Activated CD4-positive, alpha-beta T cell treated with anti-CD3 and anti-CD28 coated beads for 48 hours (primary cell): ENCODE measurements at regions not wholly inside any gene's neighbourhood (a gene's known extent, or its start where the extent isn't known, plus 50 kb on each side); places are given as distances from the start of the nearest gene placed in this dataset.

Experiments
- DNase-seq: peaks from one replicate; pipeline ENCODE4 v3.0.0-alpha.2; 2020

DNA sequence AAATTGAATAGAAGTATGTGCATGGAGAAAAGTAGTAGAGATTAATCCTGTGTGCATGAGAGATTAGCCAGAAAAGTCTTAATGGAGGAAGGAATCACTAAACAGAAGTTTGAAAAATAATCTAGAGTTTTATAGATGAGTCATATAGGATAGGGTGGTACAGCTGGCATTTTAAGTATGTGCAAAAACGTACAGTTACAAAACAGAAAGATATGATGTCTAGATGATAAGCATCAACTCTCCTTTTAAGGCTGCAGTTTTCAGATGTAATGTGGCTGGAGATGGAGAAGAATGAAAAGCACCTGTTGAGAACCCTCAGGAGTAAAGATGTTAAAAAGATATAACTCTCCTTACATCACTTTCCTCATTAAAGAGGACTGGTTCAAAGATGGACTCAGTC is 271.3 kb downstream of the STK31 start:
- DNase-seq: no peak

DNA sequence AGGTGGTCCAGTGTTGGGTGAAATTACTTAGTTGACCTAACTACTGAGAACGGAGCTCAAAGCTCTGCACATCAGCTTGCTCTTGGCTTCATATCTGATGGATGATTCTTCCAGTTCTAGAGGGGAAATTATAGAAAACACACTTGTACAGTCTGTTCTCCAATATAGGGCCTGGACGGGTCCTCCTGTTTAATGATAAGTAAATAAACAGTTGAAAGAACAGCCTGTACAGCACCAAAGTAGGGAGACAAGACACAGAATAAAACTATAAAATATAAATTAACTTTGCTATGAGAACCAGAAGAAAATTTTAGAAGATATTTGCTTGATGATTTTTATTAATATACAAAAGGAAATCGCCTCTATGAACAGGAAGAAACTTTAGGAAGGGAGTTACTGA is 271.7 kb downstream of the STK31 start:
- no peak for DNase-seq

DNA sequence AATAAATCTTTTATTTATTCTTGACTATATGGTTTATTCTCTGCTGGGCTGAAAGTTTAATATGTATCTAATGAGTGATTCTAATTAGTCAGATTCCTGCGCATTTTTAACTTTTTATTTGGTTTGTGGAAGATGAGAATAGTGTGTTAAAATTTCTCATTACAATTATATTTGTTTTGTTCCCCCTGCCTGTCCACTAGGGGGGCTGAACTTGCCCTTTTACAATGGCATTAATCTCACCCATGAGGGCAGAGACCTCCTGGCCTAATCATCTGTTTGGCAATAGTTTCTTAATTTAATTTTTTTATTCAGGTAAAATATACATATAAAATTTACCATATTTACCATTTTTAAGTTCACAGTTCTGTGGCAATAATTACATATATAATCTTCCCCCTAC is 278.5 kb upstream of the NPY start:
- DNase-seq: no peak

DNA sequence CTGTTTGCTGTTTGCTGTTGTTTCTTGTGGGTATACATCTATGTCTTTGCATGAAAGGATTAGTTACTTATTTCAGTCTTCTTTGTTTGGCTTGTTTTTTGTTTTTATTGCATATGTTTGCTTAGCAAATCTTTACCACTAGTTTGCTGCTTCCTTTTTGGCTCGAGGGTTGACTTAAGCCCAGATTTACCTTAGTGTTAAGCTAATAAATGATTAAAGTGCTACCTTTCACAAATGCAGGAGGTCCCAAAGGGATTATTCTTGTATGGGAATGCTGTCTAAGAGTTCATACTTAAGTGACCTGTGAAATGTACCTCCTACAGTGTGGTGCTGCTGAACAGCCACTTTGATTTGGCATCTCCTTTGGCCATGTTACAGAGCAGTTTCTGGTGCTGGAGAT is 273.5 kb upstream of the NPY start:
- DNase-seq: no peak

GRCh38 chr7:24017519-24017918 is 266.5 kb upstream of the NPY start:
- no peak for DNase-seq

DNA sequence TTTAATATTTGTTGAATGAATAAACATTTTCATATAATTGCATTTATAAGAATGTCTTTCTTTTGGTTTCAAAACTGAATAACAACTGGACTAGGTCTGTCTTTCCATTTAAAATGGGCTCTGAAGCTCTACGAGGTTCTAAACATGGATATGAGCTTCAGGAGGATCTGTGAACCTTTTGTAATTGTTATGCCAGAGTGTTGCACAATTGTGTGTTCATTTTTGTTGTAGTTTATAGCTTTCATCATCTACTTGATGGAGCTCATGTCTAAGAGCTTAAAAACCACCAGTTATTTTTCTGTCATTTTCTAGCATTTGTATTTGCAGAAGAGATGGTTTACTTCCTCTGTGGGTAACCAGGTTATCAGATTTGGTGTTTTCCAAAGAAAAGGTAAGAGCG is 265.7 kb upstream of the NPY start:
- DNase-seq: no peak

DNA sequence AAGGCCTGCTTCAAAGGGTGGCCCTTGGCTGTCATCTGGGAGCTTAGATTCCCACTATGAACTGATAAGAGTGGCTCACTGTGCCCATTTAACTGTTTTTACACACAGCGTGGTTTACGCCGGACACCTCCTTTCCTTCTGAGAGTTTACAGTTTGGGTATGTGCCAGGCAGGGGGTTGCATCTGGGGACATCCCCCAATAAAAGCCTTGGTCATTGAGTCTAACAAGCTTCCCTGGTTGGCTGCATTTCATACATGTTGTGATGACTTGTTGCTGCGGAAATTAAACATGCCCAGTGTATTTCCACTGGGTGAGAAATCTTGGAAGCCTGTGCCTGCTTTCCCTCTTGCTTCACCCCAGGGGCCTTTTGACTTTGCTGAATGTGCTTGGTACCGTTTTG is 264.1 kb upstream of the NPY start:
- DNase-seq: no peak

- no peak for DNase-seq
These were observed 259.5 kb upstream of the NPY start for GRCh38 chr7:24024276-24025068.

DNA sequence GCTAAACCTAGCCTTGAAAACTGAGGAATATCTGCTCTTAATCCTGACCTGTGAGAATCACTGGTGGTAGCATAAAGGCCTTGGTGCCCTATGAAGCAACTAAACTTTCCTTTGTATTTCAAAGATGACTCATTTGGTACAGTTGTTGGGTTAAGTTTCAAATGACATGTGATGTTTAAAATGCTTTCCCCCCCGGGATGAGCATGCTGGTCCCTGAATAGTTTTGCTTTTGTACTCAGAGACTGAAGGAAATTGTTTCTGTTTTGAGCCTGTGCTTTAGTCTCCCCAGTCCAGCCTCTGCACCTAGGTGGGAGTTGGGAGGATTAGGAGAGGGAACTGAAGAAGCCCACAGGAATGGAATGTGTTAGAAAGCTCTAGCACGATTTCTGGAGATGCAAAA is 258.9 kb upstream of the NPY start:
- no peak for DNase-seq

DNA sequence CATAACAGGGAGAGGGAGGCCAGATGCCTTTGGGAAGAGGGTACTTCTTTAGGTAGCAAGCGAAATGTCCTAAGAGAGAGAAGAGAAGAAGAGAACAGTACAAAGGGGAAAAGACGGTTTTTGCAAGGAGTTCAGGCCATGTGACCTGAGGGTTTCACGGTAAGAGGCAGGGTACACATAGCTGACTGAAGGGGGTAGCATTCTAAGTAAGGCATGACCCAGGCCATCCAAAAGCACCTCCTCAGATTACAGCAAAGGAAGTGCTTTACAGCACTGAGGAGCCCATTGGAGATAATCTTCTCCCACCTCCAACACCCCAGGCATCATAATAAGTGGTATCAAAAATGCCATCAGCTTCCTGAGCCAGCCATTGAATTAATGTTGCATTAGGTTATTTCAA is 258.2 kb upstream of the NPY start:
- DNase-seq: no peak

DNA sequence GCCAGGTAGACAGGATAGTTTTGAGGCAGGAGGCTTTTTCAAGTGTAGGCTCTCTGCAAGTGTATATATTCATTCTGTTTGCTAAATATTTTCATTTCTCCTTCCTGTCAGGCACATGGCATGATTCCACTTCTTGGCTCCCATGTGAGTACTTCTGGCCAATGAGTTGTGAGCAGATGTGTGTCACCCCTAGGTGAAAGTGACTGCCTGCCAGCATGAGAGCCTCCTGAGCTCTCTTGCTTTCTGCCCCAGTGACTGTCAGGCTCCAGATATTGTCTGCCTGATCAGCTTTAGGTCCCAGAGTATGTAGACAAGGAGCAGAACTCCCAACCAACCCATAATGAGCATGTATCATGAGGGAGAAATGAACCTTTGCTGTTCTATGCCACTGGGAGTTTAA is 257.6 kb upstream of the NPY start:
- DNase-seq: no peak

- DNase-seq: no peak
These were observed 254.9 kb upstream of the NPY start for GRCh38 chr7:24029068-24029467.

DNA sequence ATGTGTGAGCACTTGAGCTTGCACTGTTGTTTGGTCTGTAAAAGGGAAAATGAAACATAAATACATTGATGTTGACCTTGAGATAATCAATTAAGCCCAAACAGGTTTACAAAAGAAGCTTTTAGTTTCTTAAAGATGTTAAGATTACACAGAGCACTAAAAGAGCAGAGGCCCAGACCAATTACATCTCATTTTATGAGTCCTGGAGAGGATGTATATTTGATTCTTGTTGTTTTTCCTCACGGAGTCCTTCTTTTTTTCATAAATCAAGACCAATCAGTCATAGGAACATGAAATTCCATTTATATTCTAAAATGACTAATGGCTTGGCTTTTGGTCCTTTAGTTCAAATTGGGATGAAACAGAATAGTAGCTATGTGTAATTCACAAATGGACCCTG is 249.7 kb upstream of the NPY start:
- DNase-seq: no peak

GRCh38 chr7:24035366-24036032 is 248.5 kb upstream of the NPY start:
- no peak for DNase-seq

DNA sequence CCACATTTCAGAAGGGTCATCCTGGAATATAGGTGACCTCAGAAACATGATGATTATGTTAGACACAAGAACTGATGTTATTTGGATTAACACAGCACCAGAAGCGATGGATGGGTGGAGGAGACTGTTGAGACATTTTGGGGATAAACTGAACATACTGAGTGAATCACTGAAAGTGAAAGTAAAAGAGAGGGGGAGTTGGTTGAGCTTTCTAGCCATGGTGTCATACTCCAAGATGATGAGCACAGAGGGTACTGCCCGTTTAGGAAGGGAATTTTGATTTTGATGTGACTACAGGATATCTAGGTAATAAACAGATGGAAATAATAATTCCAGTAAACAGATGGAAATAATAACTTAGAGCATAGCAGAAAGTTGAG is 248.0 kb upstream of the NPY start:
- no peak for DNase-seq

GRCh38 chr7:24038993-24039392 is 245.0 kb upstream of the NPY start:
- no peak for DNase-seq

DNA sequence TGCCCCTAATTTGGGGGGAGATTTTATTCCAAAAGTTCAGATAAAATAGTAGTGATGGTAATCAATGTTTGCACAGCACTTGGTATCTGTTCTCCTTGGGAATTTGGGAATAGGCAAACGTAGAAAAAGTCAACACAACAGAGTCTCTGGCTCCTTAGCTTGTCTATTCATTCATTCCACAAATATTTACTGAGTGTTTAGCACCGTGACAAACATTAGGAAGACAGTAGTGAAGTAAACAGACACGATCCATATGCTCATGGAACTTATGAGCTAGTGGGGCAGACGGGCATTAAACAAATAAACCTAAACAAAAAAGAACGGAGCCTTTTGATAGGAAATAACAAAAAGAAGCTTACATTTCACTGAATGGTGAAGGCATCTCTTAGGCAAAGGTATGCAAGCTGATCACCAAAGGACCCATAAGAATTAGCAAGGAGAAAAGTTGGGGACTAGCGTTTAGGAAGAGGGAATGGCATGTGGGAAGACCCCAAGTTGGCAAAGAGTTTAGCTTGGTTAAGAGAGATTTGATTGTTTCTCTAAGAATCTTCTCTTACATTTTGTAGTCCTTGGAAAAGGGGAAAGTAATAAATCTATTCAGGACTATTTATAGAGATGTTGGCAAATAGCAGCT is 243.9 kb upstream of the NPY start:
- no peak for DNase-seq

DNA sequence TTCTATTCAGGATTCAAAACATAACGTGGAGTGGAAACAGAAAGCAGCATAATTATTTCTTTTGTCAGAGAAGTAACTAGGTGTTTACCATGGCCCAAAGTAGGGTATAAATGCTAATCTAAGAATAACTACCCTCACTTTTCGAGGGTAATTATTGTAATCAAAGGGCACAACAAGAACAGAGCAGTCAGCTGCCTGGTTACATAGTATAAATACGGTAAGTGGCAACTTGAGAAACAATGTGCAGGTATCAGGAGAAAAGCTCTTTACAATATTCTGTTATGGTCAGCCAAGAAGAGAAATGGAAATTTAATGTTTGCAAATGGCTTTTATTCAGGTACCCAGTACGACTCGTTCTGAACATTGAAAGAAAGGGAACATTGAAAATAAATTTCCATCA is 242.0 kb upstream of the NPY start:
- no peak for DNase-seq

DNA sequence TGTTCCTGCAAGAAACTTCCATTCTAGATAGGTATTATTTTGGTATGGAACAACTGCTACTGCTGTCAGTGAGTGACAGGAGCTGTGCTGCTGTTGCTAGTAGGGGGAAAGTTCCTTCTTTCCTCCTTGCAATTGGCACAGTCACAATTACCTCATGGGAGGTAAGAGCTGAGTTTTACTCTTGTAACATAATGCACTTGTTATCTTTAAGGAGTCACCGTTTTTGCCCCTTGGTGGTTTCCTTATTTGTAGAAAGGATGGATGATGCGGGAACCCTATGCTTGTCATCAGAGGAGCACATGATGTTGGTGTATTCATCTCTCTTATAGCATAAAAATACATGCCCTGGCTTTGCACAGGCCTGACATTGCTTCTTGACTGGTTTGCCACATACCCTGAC is 234.7 kb upstream of the NPY start:
- no peak for DNase-seq

DNA sequence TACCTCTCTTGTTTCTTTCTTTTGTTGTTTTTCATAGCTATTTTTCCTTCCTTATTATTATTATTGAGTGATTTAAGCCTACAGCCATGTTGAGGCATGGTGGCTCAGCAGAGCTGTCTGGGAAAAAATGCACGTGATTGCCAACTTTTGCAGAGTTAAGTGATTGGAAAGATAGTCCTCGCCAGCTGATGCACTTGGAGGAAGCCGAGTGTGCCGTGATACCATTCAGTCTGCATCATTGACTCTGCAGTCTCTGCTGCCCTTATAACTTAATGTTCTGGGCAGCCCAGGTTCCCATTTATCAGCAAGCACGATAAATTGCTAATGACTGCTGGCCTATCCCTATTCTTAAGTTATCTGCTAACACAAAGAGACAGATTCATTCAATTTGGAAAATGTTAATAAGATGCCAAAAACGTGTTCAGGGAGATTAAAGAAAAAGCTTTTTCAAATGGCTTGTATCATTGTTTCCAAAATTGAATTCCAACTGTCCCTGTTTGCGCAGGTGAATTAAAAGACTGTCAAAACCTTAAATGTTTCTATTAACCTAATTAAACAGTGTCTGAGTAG is 232.9 kb upstream of the NPY start:
- DNase-seq: no peak

GRCh38 chr7:24051651-24052050 is 232.3 kb upstream of the NPY start:
- DNase-seq: no peak

GRCh38 chr7:24052572-24053260 is 231.3 kb upstream of the NPY start:
- DNase-seq: no peak

GRCh38 chr7:24054236-24054635 is 229.8 kb upstream of the NPY start:
- no peak for DNase-seq

- no peak for DNase-seq
These were observed 226.7 kb upstream of the NPY start for GRCh38 chr7:24057243-24057642.
